HEK293T (cell line): ENCODE measurements at regions not wholly inside any gene's neighbourhood (a gene's known extent, or its start where the extent isn't known, plus 50 kb on each side); places are given as distances from the start of the nearest gene placed in this dataset.

Experiments
- CTCF ChIA-PET: fragments of 350-600 bp; formaldehyde crosslinking; extraction: SDS; loops from one replicate; lab custom pipeline; 2021; ENCODE audit warnings: antibody characterized with exemption, inconsistent platforms; lab: Yijun Ruan, JAX
- POLR2A ChIA-PET: fragments of 350-600 bp; formaldehyde crosslinking; extraction: SDS; loops from one replicate; lab custom pipeline; 2020; ENCODE audit warnings: antibody characterized with exemption, inconsistent platforms; lab: Yijun Ruan, JAX
- DNase-seq: peaks from one replicate; pipeline ENCODE4 v3.0.0; 2012; ENCODE audit warnings: mixed read lengths; ENCODE audit errors: extremely low spot score
- ARNT ChIP-seq: fragments of 450-650 bp; IDR thresholded peaks from 2 replicates; pipeline ENCODE4 v1.6.1; 2017; ENCODE audit warnings: mild to moderate bottlenecking
- BHLHE40 ChIP-seq: fragments of 450-650 bp; IDR thresholded peaks from 2 replicates; pipeline ENCODE4 v1.6.1; 2016; ENCODE audit warnings: mild to moderate bottlenecking, moderate library complexity, borderline replicate concordance
- CTBP1 ChIP-seq: fragments of 450-650 bp; IDR thresholded peaks from 2 replicates; pipeline ENCODE4 v1.6.1; 2016; ENCODE audit warnings: borderline replicate concordance
- ELF4 ChIP-seq: fragments of 450-650 bp; IDR thresholded peaks from 2 replicates; pipeline ENCODE4 v1.6.1; 2017; ENCODE audit warnings: antibody characterized with exemption
- FOXA1 ChIP-seq: fragments of 450-650 bp; IDR thresholded peaks from 2 replicates; pipeline ENCODE4 v1.6.1; 2016; ENCODE audit warnings: mild to moderate bottlenecking
- FOXK2 ChIP-seq: fragments of 450-650 bp; IDR thresholded peaks from 2 replicates; pipeline ENCODE4 v1.6.1; 2016; ENCODE audit warnings: mild to moderate bottlenecking
- FOXM1 ChIP-seq: fragments of 450-650 bp; IDR thresholded peaks from 2 replicates; pipeline ENCODE4 v1.6.1; 2017; ENCODE audit warnings: mild to moderate bottlenecking, borderline replicate concordance
- HDGF ChIP-seq: fragments of 450-650 bp; IDR thresholded peaks from 2 replicates; pipeline ENCODE4 v1.6.1; 2017; ENCODE audit warnings: antibody characterized with exemption, borderline replicate concordance
- L3MBTL2 ChIP-seq: fragments of 450-650 bp; conservative IDR thresholded peaks from 2 replicates; pipeline ENCODE4 v1.6.1; 2016; ENCODE audit warnings: mild to moderate bottlenecking
- LEF1 ChIP-seq: fragments of 450-650 bp; IDR thresholded peaks from 2 replicates; pipeline ENCODE4 v1.6.1; 2017; ENCODE audit warnings: mild to moderate bottlenecking, borderline replicate concordance
- NFRKB ChIP-seq: fragments of 450-650 bp; IDR thresholded peaks from 2 replicates; pipeline ENCODE4 v1.6.1; 2016; ENCODE audit warnings: mild to moderate bottlenecking, moderate library complexity
- PKNOX1 ChIP-seq: fragments of 450-650 bp; IDR thresholded peaks from 2 replicates; pipeline ENCODE4 v1.6.1; 2016
- SP1 ChIP-seq: fragments of 450-650 bp; IDR thresholded peaks from 2 replicates; pipeline ENCODE4 v1.6.1; 2017
- SUZ12 ChIP-seq: fragments of 450-650 bp; IDR thresholded peaks from 2 replicates; pipeline ENCODE4 v1.6.1; 2016; ENCODE audit warnings: mild to moderate bottlenecking
- TARDBP ChIP-seq: fragments of 450-650 bp; IDR thresholded peaks from 2 replicates; pipeline ENCODE4 v1.6.1; 2016
- ZNF384 ChIP-seq: fragments of 450-650 bp; IDR thresholded peaks from 2 replicates; pipeline ENCODE4 v1.6.1; 2016

- CTCF ChIA-PET: no interaction called here
- DNase-seq: no peak
- POLR2A ChIA-PET: no interaction called here
- TF ChIP-seq L3MBTL2 (no peak), ZNF384 (no peak), FOXA1 (no peak), NFRKB (no peak), SUZ12 (no peak)
Observed at GRCh38 chr2:51880153-51880552, 848.2 kb upstream of the NRXN1 start.

- POLR2A ChIA-PET: no interaction called here
- TF ChIP-seq HDGF (no peak), TARDBP (no peak), SP1 (no peak), ARNT (no peak), FOXK2 (no peak), ELF4 (no peak), CTBP1 (no peak), FOXM1 (no peak), L3MBTL2 (no peak), SUZ12 (no peak), ZNF384 (no peak), LEF1 (no peak), FOXA1 (no peak), PKNOX1 (no peak)
- CTCF ChIA-PET: no interaction called here
- no peak for DNase-seq
Observed at GRCh38 chr2:51866361-51866760, 834.4 kb upstream of the NRXN1 start.

DNA sequence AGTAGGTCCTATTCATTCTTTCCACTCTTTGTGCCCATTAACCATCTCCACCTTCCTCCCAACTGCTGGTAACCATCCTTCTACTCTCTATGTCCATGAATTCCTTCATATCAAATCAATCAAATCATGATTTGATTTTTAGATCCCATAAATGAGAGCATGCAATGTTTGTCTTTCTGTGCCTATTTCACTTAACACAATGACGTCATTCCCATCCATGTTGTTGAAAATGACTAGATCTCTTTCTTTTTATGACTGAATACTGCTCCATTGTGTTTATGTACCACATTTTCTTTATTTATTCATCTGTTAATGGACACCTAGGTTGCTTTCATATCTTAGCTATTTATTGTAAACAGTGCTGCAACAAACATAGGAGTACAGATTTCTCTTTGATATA is 827.3 kb upstream of the NRXN1 start:
- ChIA-PET POLR2A (no interaction called here), CTCF (no interaction called here)
- no peak for DNase-seq
- no peak for TF ChIP-seq HDGF
- no peak for TF ChIP-seq CTBP1
- TF ChIP-seq L3MBTL2: no peak
- no peak for TF ChIP-seq NFRKB
- no peak for TF ChIP-seq FOXA1
- no peak for TF ChIP-seq PKNOX1
- TF ChIP-seq SP1: no peak
- no peak for TF ChIP-seq ELF4
- TF ChIP-seq ARNT: no peak
- no peak for TF ChIP-seq LEF1
- no peak for TF ChIP-seq TARDBP
- TF ChIP-seq BHLHE40: no peak
- TF ChIP-seq FOXK2: no peak
- no peak for TF ChIP-seq ZNF384
- TF ChIP-seq FOXM1: no peak
- TF ChIP-seq SUZ12: no peak

DNA sequence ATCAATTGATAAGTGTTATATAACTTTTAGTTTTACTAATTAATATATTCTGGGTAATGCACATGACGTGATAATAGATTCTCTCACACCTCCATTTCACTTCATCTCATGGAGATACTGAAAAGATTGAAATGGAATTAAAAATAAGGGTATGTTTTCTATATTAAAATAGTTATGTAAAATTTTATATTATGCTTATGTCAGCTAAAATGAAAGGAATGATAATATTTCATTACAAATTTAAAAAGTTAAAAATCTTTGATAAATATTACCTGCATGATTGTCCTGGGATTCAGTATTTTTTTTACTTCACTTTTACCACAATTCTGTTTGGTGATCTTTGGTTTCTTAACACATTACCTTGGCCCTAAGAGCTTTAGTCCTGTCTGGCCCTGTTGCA is 823.8 kb upstream of the NRXN1 start:
- ChIA-PET CTCF (no interaction called here), POLR2A (no interaction called here)
- TF ChIP-seq NFRKB: no peak
- no peak for DNase-seq

DNA sequence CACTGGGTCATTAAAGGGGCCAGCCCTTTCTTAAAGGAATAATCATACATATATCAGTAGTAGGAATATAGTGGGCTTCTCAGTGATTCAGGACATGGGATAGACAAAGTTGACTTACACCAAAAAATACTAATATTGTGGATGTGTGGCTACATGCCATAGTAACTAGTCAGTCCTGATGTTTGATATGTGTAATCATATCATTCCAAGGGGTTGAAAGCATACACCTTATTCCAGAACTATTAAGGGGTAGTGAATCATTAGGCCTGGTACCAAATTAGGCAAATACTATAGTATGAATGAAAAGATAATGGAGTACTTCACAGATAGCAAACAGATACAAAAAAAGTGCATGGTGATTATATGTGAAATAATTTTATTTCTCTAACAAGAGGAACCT is 814.9 kb upstream of the NRXN1 start:
- TF ChIP-seq L3MBTL2 (no peak), SP1 (no peak), ARNT (no peak), LEF1 (no peak), CTBP1 (no peak), FOXM1 (no peak), NFRKB (no peak), ELF4 (no peak), SUZ12 (no peak), FOXA1 (no peak), HDGF (no peak), TARDBP (no peak), PKNOX1 (no peak), ZNF384 (no peak), FOXK2 (no peak), BHLHE40 (no peak)
- ChIA-PET POLR2A (no interaction called here), CTCF (no interaction called here)
- DNase-seq: no peak

- no peak for DNase-seq
- POLR2A ChIA-PET: no interaction called here
- CTCF ChIA-PET: no interaction called here
- TF ChIP-seq SP1 (no peak), FOXM1 (no peak), HDGF (no peak), TARDBP (no peak), PKNOX1 (no peak), LEF1 (no peak)
Observed at GRCh38 chr2:51846018-51846417, 814.1 kb upstream of the NRXN1 start.
